T-helper 2 cell treated with Interferon-gamma antibody and Interleukin-4, amounts not matched to agents 5 μg/mL and 100 μg/mL, for 36 hours (primary cell): ENCODE measurements at regions not wholly inside any gene's neighbourhood (a gene's known extent, or its start where the extent isn't known, plus 50 kb on each side); places are given as distances from the start of the nearest gene placed in this dataset.

Source experiments
- DNase-seq: peaks from one replicate; pipeline ENCODE4 v3.0.0; 2021; ENCODE audit warnings: low spot score
- H3K27ac Mint-ChIP-seq: one replicate; pipeline ENCODE4 v1.8.0; 2021; ENCODE audit warnings: mild to moderate bottlenecking, mixed read lengths
- H3K27me3 Mint-ChIP-seq: one replicate; pipeline ENCODE4 v1.8.0; 2021; ENCODE audit warnings: low read depth, mixed read lengths
- H3K36me3 Mint-ChIP-seq: one replicate; pipeline ENCODE4 v1.8.0; 2021; ENCODE audit warnings: low read depth, mixed read lengths
- H3K4me1 Mint-ChIP-seq: one replicate; pipeline ENCODE4 v1.8.0; 2021; ENCODE audit warnings: low read depth, mixed read lengths
- H3K4me3 Mint-ChIP-seq: one replicate; pipeline ENCODE4 v1.8.0; 2022; ENCODE audit warnings: mild to moderate bottlenecking, moderate library complexity, mixed read lengths
- H3K9me3 Mint-ChIP-seq: one replicate; pipeline ENCODE4 v1.8.0; 2021; ENCODE audit warnings: mixed read lengths

DNA sequence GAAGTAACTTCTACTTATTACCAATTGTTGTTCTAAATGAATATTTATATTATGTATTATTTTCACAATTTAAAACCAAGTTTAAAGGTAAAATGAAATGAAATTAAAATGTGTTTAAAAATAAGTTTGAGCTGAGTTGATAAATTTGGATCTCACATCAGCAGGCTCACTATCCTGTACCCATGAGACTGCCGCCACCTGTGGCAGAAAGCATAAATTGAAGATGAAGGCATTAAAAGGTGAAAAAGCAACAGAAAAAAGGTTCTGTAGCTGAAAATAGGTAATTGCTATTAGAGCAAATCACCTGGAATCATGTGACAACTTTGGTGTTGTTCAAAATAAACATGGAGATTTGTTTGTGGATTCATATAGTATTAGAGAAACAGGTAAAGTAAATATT, 133.0 kb upstream of the CADM2 start:
- Mint-ChIP-seq H3K4me3 (no peak overlapping the region), H3K27ac (no peak overlapping the region), H3K36me3 (no peaks in the 10 kb centered on the region), H3K9me3 (peaks cover 25% of the 10 kb centered on the region), H3K4me1 (no peaks in the 10 kb centered on the region), H3K27me3 (no peaks in the 10 kb centered on the region)
- DNase-seq = no peak

GRCh38 chr3:84830476-84830875, 128.3 kb upstream of the CADM2 start:
- H3K4me1 Mint-ChIP-seq = no peaks in the 10 kb centered on the region
- no peak overlapping the region for H3K27ac Mint-ChIP-seq
- no peak overlapping the region for H3K4me3 Mint-ChIP-seq
- peaks cover 15% of the 10 kb centered on the region for H3K9me3 Mint-ChIP-seq
- H3K27me3 Mint-ChIP-seq = no peaks in the 10 kb centered on the region
- no peak for DNase-seq
- no peaks in the 10 kb centered on the region for H3K36me3 Mint-ChIP-seq

DNA sequence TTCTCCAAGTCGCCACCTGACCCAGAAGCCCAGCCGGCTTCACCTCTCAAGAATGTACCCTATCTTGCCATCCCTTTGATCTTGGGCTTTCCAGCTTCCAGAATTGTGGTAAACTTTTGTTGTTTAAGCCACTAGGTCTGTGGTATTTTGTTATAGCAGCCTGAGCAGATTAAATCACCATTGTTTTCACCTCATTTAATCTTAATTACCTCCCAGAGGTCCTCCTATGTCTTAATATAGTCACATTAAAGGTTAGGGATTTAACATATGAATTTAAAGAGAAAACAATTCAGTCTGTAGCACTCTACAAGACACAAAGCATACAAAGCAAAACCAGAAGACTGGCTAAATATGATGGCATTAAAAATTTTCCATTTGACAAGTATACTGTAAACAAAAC, 123.4 kb upstream of the CADM2 start:
- H3K27ac Mint-ChIP-seq = no peak overlapping the region
- peaks cover 10% of the 10 kb centered on the region for H3K9me3 Mint-ChIP-seq
- H3K4me3 Mint-ChIP-seq = no peak overlapping the region
- no peak for DNase-seq
- no peaks in the 10 kb centered on the region for H3K36me3 Mint-ChIP-seq
- H3K4me1 Mint-ChIP-seq = no peaks in the 10 kb centered on the region
- no peaks in the 10 kb centered on the region for H3K27me3 Mint-ChIP-seq

DNA sequence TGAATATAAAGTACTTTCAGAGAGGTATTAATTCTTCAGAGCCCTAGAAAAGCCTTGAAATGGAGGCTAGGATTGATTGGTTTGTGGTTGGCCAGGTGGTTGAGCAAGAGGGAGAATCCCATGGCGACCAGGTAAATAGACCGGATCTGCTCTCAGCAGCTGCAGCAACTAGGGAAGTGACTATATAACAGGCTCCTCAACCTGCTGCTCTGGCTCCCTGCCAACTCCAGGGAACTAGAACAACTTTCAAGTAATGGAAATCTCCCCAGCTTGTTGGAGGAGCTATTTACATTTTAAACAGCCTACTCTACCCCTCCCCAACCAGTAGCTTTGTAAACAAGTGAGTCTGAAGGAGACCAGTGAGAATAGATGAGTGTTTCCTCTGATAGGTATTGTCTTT, 121.8 kb upstream of the CADM2 start:
- DNase-seq = no peak
- peaks cover 23% of the 10 kb centered on the region for H3K9me3 Mint-ChIP-seq
- no peak overlapping the region for H3K27ac Mint-ChIP-seq
- no peaks in the 10 kb centered on the region for H3K27me3 Mint-ChIP-seq
- H3K4me3 Mint-ChIP-seq = no peak overlapping the region
- H3K36me3 Mint-ChIP-seq = no peaks in the 10 kb centered on the region
- no peaks in the 10 kb centered on the region for H3K4me1 Mint-ChIP-seq

DNA sequence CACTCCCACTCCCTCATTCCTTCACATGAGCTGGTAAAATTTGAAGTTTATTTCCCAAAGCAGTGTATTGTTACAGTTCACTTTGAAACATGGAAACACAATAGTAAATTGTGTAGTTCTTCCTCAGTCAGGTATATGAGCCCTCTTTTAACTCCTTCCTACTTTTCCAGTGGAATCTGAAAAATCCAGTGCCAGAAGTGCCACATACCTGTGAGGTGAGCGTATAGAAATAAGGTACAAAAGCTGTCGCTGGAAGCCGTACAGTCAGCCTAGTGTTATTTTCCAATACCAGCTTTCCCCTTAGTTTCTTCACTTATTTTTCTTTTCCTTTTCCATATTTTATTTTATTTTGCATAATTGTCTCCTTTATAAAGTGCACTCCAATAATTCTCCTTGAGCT, 81.7 kb upstream of the CADM2 start:
- no peaks in the 10 kb centered on the region for H3K4me1 Mint-ChIP-seq
- no peak for DNase-seq
- peaks cover 46% of the 10 kb centered on the region for H3K9me3 Mint-ChIP-seq
- no peak overlapping the region for H3K27ac Mint-ChIP-seq
- H3K36me3 Mint-ChIP-seq = no peaks in the 10 kb centered on the region
- no peak overlapping the region for H3K4me3 Mint-ChIP-seq
- no peaks in the 10 kb centered on the region for H3K27me3 Mint-ChIP-seq

DNA sequence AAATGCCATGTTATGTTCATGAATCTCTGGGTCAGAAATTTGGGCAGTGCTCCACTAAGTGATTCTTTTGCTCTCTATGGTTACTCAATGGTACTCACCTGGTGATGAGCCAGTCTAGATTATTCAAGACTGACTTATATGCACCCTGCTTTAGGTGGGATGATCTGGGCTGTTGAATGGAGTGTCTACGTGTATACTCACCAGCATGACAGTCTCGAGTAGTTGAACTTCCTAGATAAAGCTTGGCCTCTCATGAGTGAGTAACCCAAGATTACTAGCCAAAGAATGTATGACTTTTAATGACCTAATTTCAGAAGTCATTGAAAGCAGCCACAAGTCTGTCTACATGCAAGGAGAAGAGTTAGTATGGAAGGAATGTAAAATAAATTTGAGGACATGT, 77.5 kb upstream of the CADM2 start:
- no peak overlapping the region for H3K27ac Mint-ChIP-seq
- peaks cover 38% of the 10 kb centered on the region for H3K9me3 Mint-ChIP-seq
- H3K4me1 Mint-ChIP-seq = no peaks in the 10 kb centered on the region
- H3K36me3 Mint-ChIP-seq = no peaks in the 10 kb centered on the region
- DNase-seq = no peak
- no peak overlapping the region for H3K4me3 Mint-ChIP-seq
- H3K27me3 Mint-ChIP-seq = no peaks in the 10 kb centered on the region

GRCh38 chr3:84885199-84885882, 73.4 kb upstream of the CADM2 start:
- DNase-seq = no peak
- peaks cover 38% of the 10 kb centered on the region for H3K9me3 Mint-ChIP-seq
- no peak overlapping the region for H3K4me3 Mint-ChIP-seq
- no peaks in the 10 kb centered on the region for H3K4me1 Mint-ChIP-seq
- no peak overlapping the region for H3K27ac Mint-ChIP-seq
- no peaks in the 10 kb centered on the region for H3K36me3 Mint-ChIP-seq
- H3K27me3 Mint-ChIP-seq = no peaks in the 10 kb centered on the region

GRCh38 chr3:84891851-84892250, 66.9 kb upstream of the CADM2 start:
- Mint-ChIP-seq H3K27me3 (no peaks in the 10 kb centered on the region), H3K27ac (no peak overlapping the region), H3K9me3 (peaks cover 43% of the 10 kb centered on the region), H3K4me3 (no peak overlapping the region), H3K4me1 (no peaks in the 10 kb centered on the region), H3K36me3 (no peaks in the 10 kb centered on the region)
- DNase-seq = no peak

DNA sequence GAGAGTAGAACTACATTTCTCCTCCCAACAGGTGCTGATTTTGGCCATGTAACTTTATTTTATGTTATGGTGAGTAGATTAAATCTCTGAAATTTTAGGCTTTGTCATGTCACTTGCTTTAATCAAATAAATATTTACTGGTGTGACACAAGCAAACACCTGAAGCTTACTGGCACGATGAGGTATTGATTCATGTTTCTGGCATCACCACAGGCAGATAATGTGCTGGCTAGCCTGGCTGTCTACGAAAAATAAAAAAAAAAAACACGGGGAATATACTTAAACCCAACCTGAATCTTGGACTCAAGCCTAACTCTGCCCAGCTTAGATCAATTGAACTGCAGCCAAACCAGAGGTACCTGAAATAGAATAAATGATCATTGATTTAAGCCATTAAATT, 65.6 kb upstream of the CADM2 start:
- H3K9me3 Mint-ChIP-seq = peaks cover 40% of the 10 kb centered on the region
- no peak overlapping the region for H3K4me3 Mint-ChIP-seq
- H3K27ac Mint-ChIP-seq = no peak overlapping the region
- no peaks in the 10 kb centered on the region for H3K36me3 Mint-ChIP-seq
- no peaks in the 10 kb centered on the region for H3K27me3 Mint-ChIP-seq
- no peak for DNase-seq
- no peaks in the 10 kb centered on the region for H3K4me1 Mint-ChIP-seq

DNA sequence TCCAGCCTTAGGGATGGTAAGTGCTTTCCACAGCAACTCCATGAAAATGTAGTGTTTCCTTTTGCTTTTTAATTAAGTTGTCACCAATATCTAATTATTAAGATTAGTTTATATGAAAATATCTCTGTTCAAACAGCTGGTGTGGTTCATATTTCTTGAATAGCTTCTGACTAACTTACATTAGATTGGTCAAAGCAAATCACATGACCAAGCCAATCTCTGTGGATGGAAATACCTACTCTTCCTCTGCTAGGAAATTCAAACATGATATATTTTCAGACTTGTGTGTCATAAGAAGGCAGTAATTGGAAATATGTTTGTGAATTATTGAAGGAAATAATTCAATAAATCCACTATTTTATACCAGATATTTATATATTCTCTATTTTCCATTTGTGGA, 54.6 kb upstream of the CADM2 start:
- Mint-ChIP-seq H3K4me3 (no peak overlapping the region), H3K36me3 (no peaks in the 10 kb centered on the region), H3K27me3 (no peaks in the 10 kb centered on the region), H3K9me3 (peaks cover 31% of the 10 kb centered on the region), H3K4me1 (no peaks in the 10 kb centered on the region), H3K27ac (no peak overlapping the region)
- DNase-seq = no peak

GRCh38 chr3:84904816-84905555, 53.8 kb upstream of the CADM2 start:
- H3K36me3 Mint-ChIP-seq = no peaks in the 10 kb centered on the region
- no peaks in the 10 kb centered on the region for H3K27me3 Mint-ChIP-seq
- DNase-seq = no peak
- no peak overlapping the region for H3K27ac Mint-ChIP-seq
- H3K4me1 Mint-ChIP-seq = no peaks in the 10 kb centered on the region
- H3K4me3 Mint-ChIP-seq = no peak overlapping the region
- peaks cover 31% of the 10 kb centered on the region for H3K9me3 Mint-ChIP-seq

DNA sequence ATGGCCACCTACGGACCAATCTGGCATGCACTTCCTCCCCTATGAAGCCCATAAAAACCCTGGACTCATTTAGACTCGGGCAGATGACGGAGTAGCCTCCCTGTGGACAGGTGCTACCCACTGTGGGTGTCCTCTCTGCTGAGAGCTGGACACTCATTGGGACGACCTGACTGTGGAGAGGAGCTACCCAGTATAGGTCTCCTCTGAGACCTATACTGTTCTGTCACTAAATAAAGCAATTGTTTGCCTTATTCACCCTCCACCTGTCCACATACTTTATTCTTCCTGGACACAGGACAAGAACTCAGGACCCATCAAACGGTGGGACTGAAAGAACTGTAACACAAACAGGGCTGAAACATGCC, 53.3 kb upstream of the CADM2 start:
- no peaks in the 10 kb centered on the region for H3K27me3 Mint-ChIP-seq
- H3K27ac Mint-ChIP-seq = no peak overlapping the region
- H3K4me3 Mint-ChIP-seq = no peak overlapping the region
- peaks cover 26% of the 10 kb centered on the region for H3K9me3 Mint-ChIP-seq
- H3K36me3 Mint-ChIP-seq = no peaks in the 10 kb centered on the region
- no peak for DNase-seq
- no peaks in the 10 kb centered on the region for H3K4me1 Mint-ChIP-seq

- H3K9me3 Mint-ChIP-seq = peaks cover 25% of the 10 kb centered on the region
- no peak for DNase-seq
- H3K36me3 Mint-ChIP-seq = no peaks in the 10 kb centered on the region
- H3K4me1 Mint-ChIP-seq = no peaks in the 10 kb centered on the region
- H3K4me3 Mint-ChIP-seq = no peak overlapping the region
- no peaks in the 10 kb centered on the region for H3K27me3 Mint-ChIP-seq
- no peak overlapping the region for H3K27ac Mint-ChIP-seq
Observed at GRCh38 chr3:84906065-84906464, 52.7 kb upstream of the CADM2 start.
